Activated CD8-positive, alpha-beta T cell treated with anti-CD3 and anti-CD28 coated beads, Interleukin-2, amount 10 ng/mL, durations not matched to agents 7 days and 5 days (primary cell): ENCODE measurements at regions not wholly inside any gene's neighbourhood (a gene's known extent, or its start where the extent isn't known, plus 50 kb on each side); places are given as distances from the start of the nearest gene placed in this dataset.

Source experiments
- ATAC-seq: fragments of 150-1000 bp; cut with Tn5 transposase; one replicate; pipeline ENCODE4 v1.10.0; 2021; ENCODE audit warnings: moderate library complexity
- CTCF ChIA-PET: fragments of 350-600 bp; sonication (Branson Sonifier 250); formaldehyde crosslinking; loops from one replicate; lab custom pipeline; 2021; ENCODE audit warnings: antibody characterized with exemption; lab: Charles Lee
- POLR2A ChIA-PET: fragments of 350-600 bp; sonication (Branson Sonifier 250); formaldehyde crosslinking; loops from one replicate; lab custom pipeline; 2021; ENCODE audit warnings: antibody characterized with exemption; lab: Charles Lee
- DNase-seq: peaks from one replicate; pipeline ENCODE4 v3.0.0-alpha.2; 2020
- H3K27ac Mint-ChIP-seq: one replicate; pipeline ENCODE4 v1.8.0; 2021; ENCODE audit warnings: mild to moderate bottlenecking, mixed read lengths
- H3K27me3 Mint-ChIP-seq: one replicate; pipeline ENCODE4 v1.8.0; 2021; ENCODE audit warnings: low read depth, mixed read lengths
- H3K36me3 Mint-ChIP-seq: one replicate; pipeline ENCODE4 v1.8.0; 2021; ENCODE audit warnings: low read depth, mixed read lengths
- H3K4me1 Mint-ChIP-seq: one replicate; pipeline ENCODE4 v1.8.0; 2021; ENCODE audit warnings: low read depth, mixed read lengths
- H3K4me3 Mint-ChIP-seq: one replicate; pipeline ENCODE4 v1.8.0; 2021; ENCODE audit warnings: mild to moderate bottlenecking, mixed read lengths
- H3K9me3 Mint-ChIP-seq: one replicate; pipeline ENCODE4 v1.8.0; 2022; ENCODE audit warnings: mixed read lengths; ENCODE audit not compliant: insufficient read depth

- no peaks in the 10 kb centered on the region for H3K27me3 Mint-ChIP-seq
- no peak for ATAC-seq
- no peak overlapping the region for H3K4me3 Mint-ChIP-seq
- ChIA-PET CTCF (no interaction called here), POLR2A (no interaction called here)
- DNase-seq = no peak
- H3K9me3 Mint-ChIP-seq = peaks cover 26% of the 10 kb centered on the region
- H3K27ac Mint-ChIP-seq = no peak overlapping the region
- no peaks in the 10 kb centered on the region for H3K36me3 Mint-ChIP-seq
- no peaks in the 10 kb centered on the region for H3K4me1 Mint-ChIP-seq
Measured at GRCh38 chr11:24286238-24286637, 210.6 kb upstream of the LUZP2 start.

GRCh38 chr11:24289301-24289700, 207.6 kb upstream of the LUZP2 start:
- ChIA-PET CTCF (no interaction called here), POLR2A (no interaction called here)
- Mint-ChIP-seq H3K36me3 (no peaks in the 10 kb centered on the region), H3K27ac (no peak overlapping the region), H3K27me3 (no peaks in the 10 kb centered on the region), H3K4me3 (no peak overlapping the region), H3K9me3 (peaks cover 16% of the 10 kb centered on the region), H3K4me1 (no peaks in the 10 kb centered on the region)
- no peak for ATAC-seq
- DNase-seq = no peak

GRCh38 chr11:24293964-24294363, 202.9 kb upstream of the LUZP2 start:
- DNase-seq (no peak), ATAC-seq (no peak)
- Mint-ChIP-seq H3K27ac (no peak overlapping the region), H3K36me3 (no peaks in the 10 kb centered on the region), H3K4me3 (no peak overlapping the region), H3K4me1 (no peaks in the 10 kb centered on the region), H3K9me3 (peaks cover 8% of the 10 kb centered on the region), H3K27me3 (no peaks in the 10 kb centered on the region)
- POLR2A ChIA-PET = no interaction called here
- CTCF ChIA-PET = no interaction called here

GRCh38 chr11:24295360-24295759, 201.5 kb upstream of the LUZP2 start:
- no peaks in the 10 kb centered on the region for H3K36me3 Mint-ChIP-seq
- CTCF ChIA-PET = no interaction called here
- ATAC-seq (no peak), DNase-seq (no peak)
- POLR2A ChIA-PET = no interaction called here
- no peaks in the 10 kb centered on the region for H3K27me3 Mint-ChIP-seq
- no peak overlapping the region for H3K27ac Mint-ChIP-seq
- no peaks in the 10 kb centered on the region for H3K4me1 Mint-ChIP-seq
- no peak overlapping the region for H3K4me3 Mint-ChIP-seq
- peaks cover 8% of the 10 kb centered on the region for H3K9me3 Mint-ChIP-seq

GRCh38 chr11:24297461-24297860, 199.4 kb upstream of the LUZP2 start:
- ChIA-PET POLR2A (no interaction called here), CTCF (no interaction called here)
- H3K4me3 Mint-ChIP-seq = no peak overlapping the region
- no peaks in the 10 kb centered on the region for H3K27me3 Mint-ChIP-seq
- no peak for ATAC-seq
- H3K36me3 Mint-ChIP-seq = no peaks in the 10 kb centered on the region
- H3K27ac Mint-ChIP-seq = no peak overlapping the region
- no peak for DNase-seq
- no peaks in the 10 kb centered on the region for H3K4me1 Mint-ChIP-seq
- peaks cover 4% of the 10 kb centered on the region for H3K9me3 Mint-ChIP-seq

GRCh38 chr11:24298146-24298545, 198.7 kb upstream of the LUZP2 start:
- Mint-ChIP-seq H3K4me3 (no peak overlapping the region), H3K36me3 (no peaks in the 10 kb centered on the region), H3K4me1 (no peaks in the 10 kb centered on the region), H3K27me3 (no peaks in the 10 kb centered on the region), H3K9me3 (peaks cover 4% of the 10 kb centered on the region), H3K27ac (no peak overlapping the region)
- ATAC-seq (no peak), DNase-seq (no peak)
- ChIA-PET CTCF (no interaction called here), POLR2A (no interaction called here)

GRCh38 chr11:24311974-24312373, 184.9 kb upstream of the LUZP2 start:
- CTCF ChIA-PET = no interaction called here
- POLR2A ChIA-PET = no interaction called here
- Mint-ChIP-seq H3K36me3 (no peaks in the 10 kb centered on the region), H3K27ac (no peak overlapping the region), H3K4me3 (no peak overlapping the region), H3K9me3 (peaks cover 17% of the 10 kb centered on the region), H3K4me1 (no peaks in the 10 kb centered on the region), H3K27me3 (no peaks in the 10 kb centered on the region)
- DNase-seq (no peak), ATAC-seq (no peak)

GRCh38 chr11:24312464-24313238, 184.2 kb upstream of the LUZP2 start:
- no peak overlapping the region for H3K27ac Mint-ChIP-seq
- H3K4me1 Mint-ChIP-seq = no peaks in the 10 kb centered on the region
- H3K9me3 Mint-ChIP-seq = peaks cover 12% of the 10 kb centered on the region
- CTCF ChIA-PET = no interaction called here
- H3K4me3 Mint-ChIP-seq = no peak overlapping the region
- no peaks in the 10 kb centered on the region for H3K27me3 Mint-ChIP-seq
- no peaks in the 10 kb centered on the region for H3K36me3 Mint-ChIP-seq
- DNase-seq (no peak), ATAC-seq (no peak)
- POLR2A ChIA-PET = no interaction called here

- no peak overlapping the region for H3K4me3 Mint-ChIP-seq
- DNase-seq (no peak), ATAC-seq (no peak)
- peaks cover 5% of the 10 kb centered on the region for H3K9me3 Mint-ChIP-seq
- H3K36me3 Mint-ChIP-seq = no peaks in the 10 kb centered on the region
- POLR2A ChIA-PET = no interaction called here
- CTCF ChIA-PET = no interaction called here
- no peaks in the 10 kb centered on the region for H3K27me3 Mint-ChIP-seq
- H3K27ac Mint-ChIP-seq = no peak overlapping the region
- H3K4me1 Mint-ChIP-seq = no peaks in the 10 kb centered on the region
Measured at GRCh38 chr11:24321229-24321628, 175.6 kb upstream of the LUZP2 start.

- DNase-seq (no peak), ATAC-seq (no peak)
- no peaks in the 10 kb centered on the region for H3K4me1 Mint-ChIP-seq
- H3K27me3 Mint-ChIP-seq = no peaks in the 10 kb centered on the region
- POLR2A ChIA-PET = no interaction called here
- no peak overlapping the region for H3K4me3 Mint-ChIP-seq
- H3K9me3 Mint-ChIP-seq = peaks cover 9% of the 10 kb centered on the region
- no peak overlapping the region for H3K27ac Mint-ChIP-seq
- H3K36me3 Mint-ChIP-seq = no peaks in the 10 kb centered on the region
- CTCF ChIA-PET = no interaction called here
Measured at GRCh38 chr11:24324211-24324610, 172.6 kb upstream of the LUZP2 start.

- Mint-ChIP-seq H3K27ac (no peak overlapping the region), H3K9me3 (peaks cover 4% of the 10 kb centered on the region), H3K27me3 (no peaks in the 10 kb centered on the region), H3K4me3 (no peak overlapping the region), H3K36me3 (no peaks in the 10 kb centered on the region), H3K4me1 (no peaks in the 10 kb centered on the region)
- CTCF ChIA-PET = no interaction called here
- POLR2A ChIA-PET = no interaction called here
- no peak for ATAC-seq
- no peak for DNase-seq
Measured at GRCh38 chr11:24344222-24344621, 152.6 kb upstream of the LUZP2 start.

GRCh38 chr11:24348908-24349307, 147.9 kb upstream of the LUZP2 start:
- no peak for DNase-seq
- no peak overlapping the region for H3K4me3 Mint-ChIP-seq
- no peaks in the 10 kb centered on the region for H3K27me3 Mint-ChIP-seq
- ATAC-seq = no peak
- no peaks in the 10 kb centered on the region for H3K36me3 Mint-ChIP-seq
- H3K9me3 Mint-ChIP-seq = peaks cover 12% of the 10 kb centered on the region
- POLR2A ChIA-PET = no interaction called here
- H3K4me1 Mint-ChIP-seq = no peaks in the 10 kb centered on the region
- CTCF ChIA-PET = no interaction called here
- no peak overlapping the region for H3K27ac Mint-ChIP-seq

- DNase-seq = no peak
Measured at GRCh38 chr11:24351179-24351578, 145.7 kb upstream of the LUZP2 start.

More at GRCh38 chr11:24351179-24351578, 145.7 kb upstream of the LUZP2 start:
- H3K9me3 Mint-ChIP-seq = peaks cover 12% of the 10 kb centered on the region
- ATAC-seq = no peak
- no peaks in the 10 kb centered on the region for H3K36me3 Mint-ChIP-seq
- CTCF ChIA-PET = no interaction called here
- H3K27me3 Mint-ChIP-seq = no peaks in the 10 kb centered on the region
- POLR2A ChIA-PET = no interaction called here
- no peak overlapping the region for H3K27ac Mint-ChIP-seq
- H3K4me3 Mint-ChIP-seq = no peak overlapping the region
- H3K4me1 Mint-ChIP-seq = no peaks in the 10 kb centered on the region
